K562 (cell line): ENCODE measurements at regions not wholly inside any gene's neighbourhood (a gene's known extent, or its start where the extent isn't known, plus 50 kb on each side); places are given as distances from the start of the nearest gene placed in this dataset.

Experiments
- ATAC-seq: fragments of 200-7000 bp; cut with Tn5 transposase; 3 replicates; pipeline ENCODE4 v1.9.1; 2020; ENCODE audit warnings: moderate library complexity
- BruUV-seq: library from RNA; stranded (reverse); fragments of 400-500 nt; replicated peaks from 2 replicates; lab custom pipeline; 2021; lab: Mats Ljungman, UMichigan
- CTCF ChIA-PET: fragments of 300-600 bp; formaldehyde crosslinking; extraction: SDS; loops from one replicate; lab custom pipeline; 2021; ENCODE audit warnings: low intra/inter-chr PET ratio; lab: Yijun Ruan, JAX
- POLR2A ChIA-PET: fragments of 300-600, 350-650 bp; sonication (Branson Sonifier 250); formaldehyde crosslinking; extraction: SDS; loops from one replicate; lab custom pipeline; 2021; ENCODE audit warnings: antibody characterized with exemption, inconsistent platforms; lab: Yijun Ruan, JAX
- DNase-seq, 4 experiments: peaks; one replicate each; pipeline versions ENCODE4 v3.0.0 to v3.0.0-alpha.2; 2011 to 2018; ENCODE audit warnings: low spot score in 3 of 4, mixed read lengths in 3 of 4; ENCODE audit errors: extremely low read depth in 1 of 4
- FAIRE-seq: peaks from 2 replicates; lab custom pipeline; 2011; peaks lifted over from hg19 to GRCh38; lab: Jason Lieb, UNC
- H2AFZ ChIP-seq: 2 replicates; pipeline ENCODE4 v1.6.0; 2011; ENCODE audit warnings: low read depth, low read length, control low read depth, inconsistent platforms
- H3K27ac ChIP-seq: fragments of 200-600 bp; 3 replicates; pipeline ENCODE4 v1.8.0; 2011; ENCODE audit warnings: low read depth, mild to moderate bottlenecking, control low read depth, inconsistent platforms, low read length, moderate library complexity, mixed read lengths; ENCODE audit errors: extremely low read depth
- H3K27me3 ChIP-seq, 2 experiments: fragments of 300-600 bp in 1 of 2; 2 replicates in 1 of 2; 3 replicates in 1 of 2; pipeline versions ENCODE4 v1.6.0 to v1.8.0; 2011; ENCODE audit warnings: inconsistent platforms in 2 of 2, low read length in 2 of 2, mild to moderate bottlenecking in 1 of 2, mixed read lengths in 1 of 2, moderate library complexity in 1 of 2; ENCODE audit not compliant: control insufficient read depth in 2 of 2, insufficient read depth in 2 of 2
- H3K36me3 ChIP-seq: fragments of 300-600 bp; 3 replicates; pipeline ENCODE4 v1.8.0; 2011; ENCODE audit warnings: mild to moderate bottlenecking, low read length, inconsistent platforms; ENCODE audit not compliant: control insufficient read depth, insufficient read depth
- H3K4me1 ChIP-seq, 2 experiments: fragments of 200-600 bp in 1 of 2; replicated peaks in 1 of 2; 2 replicates in 1 of 2; 3 replicates in 1 of 2; pipeline versions ENCODE4 v1.5.1 to v1.8.0; 2011; ENCODE audit warnings: inconsistent platforms in 2 of 2, low read length in 2 of 2, mild to moderate bottlenecking in 1 of 2, mixed read lengths in 1 of 2, moderate library complexity in 1 of 2; ENCODE audit not compliant: control insufficient read depth in 2 of 2, insufficient read depth in 2 of 2
- H3K4me2 ChIP-seq: 2 replicates; pipeline ENCODE4 v1.6.1; 2011; ENCODE audit warnings: low read length, control low read depth, inconsistent platforms, mixed read lengths; ENCODE audit not compliant: insufficient read depth
- H3K4me3 ChIP-seq: fragments of 200-600 bp; sonication (generic), shearing (Covaris generic); 2 replicates; pipeline ENCODE4 v1.5.1; 2016; ENCODE audit warnings: control low read depth, inconsistent platforms
- H3K79me2 ChIP-seq: fragments of 200-600 bp; 3 replicates; pipeline ENCODE4 v1.8.0; 2011; ENCODE audit warnings: low read length, inconsistent platforms; ENCODE audit not compliant: control insufficient read depth, insufficient read depth
- H3K9ac ChIP-seq, 2 experiments: 2 replicates each; pipeline versions ENCODE4 v1.6.0 to v1.6.1; 2011; ENCODE audit warnings: low read depth in 2 of 2, low read length in 2 of 2, control low read depth in 1 of 2, inconsistent platforms in 1 of 2, mild to moderate bottlenecking in 1 of 2, mixed read lengths in 1 of 2; ENCODE audit not compliant: insufficient read depth in 1 of 2
- H3K9me1 ChIP-seq: one replicate; pipeline ENCODE4 v1.6.0; 2011; ENCODE audit warnings: inconsistent platforms, mild to moderate bottlenecking, low read length, moderate library complexity; ENCODE audit not compliant: control insufficient read depth, insufficient read depth
- H3K9me3 ChIP-seq: replicated peaks from 2 replicates; pipeline ENCODE4 v1.5.1; 2011; ENCODE audit warnings: low read depth, low read length, inconsistent platforms; ENCODE audit not compliant: control insufficient read depth, insufficient read depth
- H4K20me1 ChIP-seq: replicated peaks from 2 replicates; pipeline ENCODE4 v1.6.1; 2011; ENCODE audit warnings: low read length, inconsistent platforms, mixed read lengths; ENCODE audit not compliant: control insufficient read depth, insufficient read depth
- EHMT2 ChIP-seq: fragments of 450-650 bp; IDR thresholded peaks from 2 replicates; pipeline ENCODE4 v1.6.1; 2018; ENCODE audit warnings: antibody characterized with exemption
- RBM34 ChIP-seq: fragments of 200-400 bp; formaldehyde crosslinking; IDR thresholded peaks from 2 replicates; pipeline ENCODE4 v1.6.1; 2018; ENCODE audit warnings: low read length, borderline replicate concordance; ENCODE audit not compliant: insufficient read depth
- RERE ChIP-seq: sonication (generic); formaldehyde crosslinking; IDR thresholded peaks from 2 replicates; pipeline ENCODE4 v1.8.0; 2023; ENCODE audit warnings: missing genetic modification reagents, mild to moderate bottlenecking, borderline replicate concordance
- SP2 ChIP-seq: IDR thresholded peaks from 2 replicates; pipeline ENCODE4 v1.6.1; 2011; ENCODE audit warnings: mild to moderate bottlenecking, low read depth, low read length, moderate library complexity; ENCODE audit not compliant: poor library complexity, severe bottlenecking; ENCODE audit errors: extremely low read depth
- TFAP4 ChIP-seq: sonication (generic); formaldehyde crosslinking; IDR thresholded peaks from 2 replicates; pipeline ENCODE4 v1.8.0; 2022; ENCODE audit warnings: missing genetic modification reagents, mild to moderate bottlenecking, moderate library complexity, borderline replicate concordance
- ZC3H8 ChIP-seq: fragments of 450-650 bp; IDR thresholded peaks from 2 replicates; pipeline ENCODE4 v1.6.1; 2017
- ZNF121 ChIP-seq: sonication (generic); formaldehyde crosslinking; conservative IDR thresholded peaks from 2 replicates; pipeline ENCODE4 v1.8.0; 2022; ENCODE audit warnings: missing genetic modification reagents
- ZNF740 ChIP-seq, 3 experiments: fragments of 200-800 bp in 1 of 3; sonication (Bioruptor generic) in 1 of 3; sonication (generic) in 1 of 3; formaldehyde crosslinking in 1 of 3; IDR thresholded peaks; 2 replicates each; pipeline versions ENCODE4 v1.6.1 to v1.8.0; 2016 to 2022; ENCODE audit warnings: mild to moderate bottlenecking in 2 of 3, missing compliant biosample characterization in 2 of 3, missing genetic modification characterization in 2 of 3, missing genetic modification reagents in 1 of 3
- ZZZ3 ChIP-seq: fragments of 450-650 bp; IDR thresholded peaks from 2 replicates; pipeline ENCODE4 v1.6.1; 2016; ENCODE audit warnings: antibody characterized with exemption, mild to moderate bottlenecking, moderate library complexity
- WGBS: fragments of 100-300 bp; shearing (Covaris generic); methylation state at CpG from one replicate; pipeline ENCODE4 v1.1.6; 2016; ENCODE audit warnings: low coverage, mixed read lengths; ENCODE audit not compliant: insufficient coverage; ENCODE audit errors: missing lambda C conversion rate; 5-methylcytosine and 5-hydroxymethylcytosine counted together
- in situ Hi-C: fragments of 300-500 bp; cut with MboI; formaldehyde crosslinking; loops from 4 replicates; pipeline ENCODE4 v1.15.0; 2018; ENCODE audit warnings: inconsistent platforms, mixed read lengths
- intact Hi-C: fragments of 100-400 bp; cut with micrococcal nuclease; formaldehyde crosslinking; loops from 2 replicates; pipeline ENCODE4 v1.14.2; 2022
- TF ChIP-seq, protein P1 (sequence below): fragments of 450-650 bp; IDR thresholded peaks from 2 replicates; pipeline ENCODE4 v1.6.1; 2014; ENCODE audit warnings: low read depth, mild to moderate bottlenecking, moderate library complexity, borderline replicate concordance

DNA sequence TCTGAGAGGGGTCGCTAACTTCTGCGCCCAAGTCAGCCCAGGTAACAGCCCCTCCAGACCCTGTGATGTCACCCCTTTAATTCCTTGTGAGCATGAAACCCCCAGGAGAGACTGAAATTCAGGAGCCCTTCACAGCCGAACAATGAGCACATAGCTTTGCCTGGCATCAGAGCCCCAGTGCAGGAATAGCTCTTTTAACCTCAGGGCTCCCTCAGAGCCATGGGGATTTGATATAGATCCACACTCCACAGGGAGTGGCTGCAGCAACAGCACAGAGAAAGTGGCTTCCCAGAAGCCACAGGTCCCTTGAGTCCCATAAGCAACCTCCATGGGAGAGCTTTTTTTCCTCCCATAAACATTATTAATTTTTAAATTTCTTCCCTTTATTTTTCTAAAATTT is 150.0 kb upstream of the MARCKS start (continued):
- TF ChIP-seq RERE (no peak), SP2 (no peak)
- TF ChIP-seq, all 486 proteins: peak for 0

- FAIRE-seq (no peak), ATAC-seq (no peak), DNase-seq (no peak)
- in situ Hi-C loops = no loop called here
- BruUV-seq = no TSS peak
- H3K4me2 ChIP-seq = no peak overlapping the region
- no peak overlapping the region for H3K4me3 ChIP-seq
- H3K36me3 ChIP-seq = no peaks in the 10 kb centered on the region
- H2AFZ ChIP-seq = no peak overlapping the region
- no peaks in the 10 kb centered on the region for H3K9me1 ChIP-seq
- no peak overlapping the region for H3K27ac ChIP-seq
- no peaks in the 10 kb centered on the region for H3K4me1 ChIP-seq
- intact Hi-C loops = no loop called here
- H4K20me1 ChIP-seq = no peaks in the 10 kb centered on the region
- no peaks in the 10 kb centered on the region for H3K79me2 ChIP-seq
- no peak overlapping the region for H3K9ac ChIP-seq
- no peaks in the 10 kb centered on the region for H3K27me3 ChIP-seq
- CTCF ChIA-PET = no interaction called here
- POLR2A ChIA-PET = interaction anchor here (0.6 kb wide), 1 partner anchor 146 kb away, joined by 3 read pairs; no protein-coding TSS in a partner anchor
- H3K9me3 ChIP-seq = no peaks in the 10 kb centered on the region
- WGBS = 0% methylated on average over 6 of the region's 6 CpGs
- TF ChIP-seq EHMT2 (no peak), TFAP4 (CRISPR knock-in tag) (no peak), RBM34 (no peak), ZNF740 (CRISPR knock-in tag; IDR thresholded peaks at IDR 0.05) (no peak), ZNF740 (tag; IDR thresholded peaks at IDR 0.05) (no peak), ZNF121 (CRISPR knock-in tag) (no peak), ZC3H8 (no peak), ZZZ3 (no peak)
- TF ChIP-seq, protein P1, sequence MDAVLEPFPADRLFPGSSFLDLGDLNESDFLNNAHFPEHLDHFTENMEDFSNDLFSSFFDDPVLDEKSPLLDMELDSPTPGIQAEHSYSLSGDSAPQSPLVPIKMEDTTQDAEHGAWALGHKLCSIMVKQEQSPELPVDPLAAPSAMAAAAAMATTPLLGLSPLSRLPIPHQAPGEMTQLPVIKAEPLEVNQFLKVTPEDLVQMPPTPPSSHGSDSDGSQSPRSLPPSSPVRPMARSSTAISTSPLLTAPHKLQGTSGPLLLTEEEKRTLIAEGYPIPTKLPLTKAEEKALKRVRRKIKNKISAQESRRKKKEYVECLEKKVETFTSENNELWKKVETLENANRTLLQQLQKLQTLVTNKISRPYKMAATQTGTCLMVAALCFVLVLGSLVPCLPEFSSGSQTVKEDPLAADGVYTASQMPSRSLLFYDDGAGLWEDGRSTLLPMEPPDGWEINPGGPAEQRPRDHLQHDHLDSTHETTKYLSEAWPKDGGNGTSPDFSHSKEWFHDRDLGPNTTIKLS = no peak
These were observed 147.1 kb upstream of the MARCKS start for GRCh38 chr6:113709936-113710509.
